Right atrium auricular region (tissue), 2 donors: ENCODE measurements at regions not wholly inside any gene's neighbourhood (a gene's known extent, or its start where the extent isn't known, plus 50 kb on each side); places are given as distances from the start of the nearest gene placed in this dataset.

Experiments
- DNase-seq: peaks from one replicate; pipeline ENCODE4 v3.0.0-alpha.2; 2019; ENCODE audit warnings: low spot score
- H3K27ac ChIP-seq, 2 donors: fragments of 200-600 bp; sonication (generic); 1 replicate in 1 of 2; 2 replicates in 1 of 2; pipeline ENCODE4 v1.5.1; 2016 to 2019
- H3K27me3 ChIP-seq, 2 donors: fragments of 200-600 bp; sonication (generic); one replicate each; pipeline versions ENCODE4 v1.5.1 to v1.6.0; 2017 to 2019
- H3K36me3 ChIP-seq: fragments of 200-600 bp; sonication (generic); one replicate; pipeline ENCODE4 v1.5.1; 2016
- H3K4me1 ChIP-seq, 2 donors: fragments of 200-600 bp; sonication (generic); one replicate each; pipeline versions ENCODE4 v1.5.1 to v1.6.0; 2017 to 2019
- H3K4me3 ChIP-seq, 2 donors: fragments of 200-600 bp; sonication (generic); 1 replicate in 1 of 2; 2 replicates in 1 of 2; pipeline ENCODE4 v1.5.1; 2017 to 2019; ENCODE audit warnings: mild to moderate bottlenecking in 1 of 2, moderate library complexity in 1 of 2
- H3K9me3 ChIP-seq, 2 donors: fragments of 200-600 bp; sonication (generic); one replicate each; pipeline ENCODE4 v1.5.1; 2019
- TF ChIP-seq, protein P1 (sequence below), 2 donors: fragments of 200-600 bp; sonication (generic); IDR thresholded peaks; one replicate each; pipeline ENCODE4 v1.5.1; 2019; ENCODE audit warnings: antibody characterized with exemption in 2 of 2

DNA sequence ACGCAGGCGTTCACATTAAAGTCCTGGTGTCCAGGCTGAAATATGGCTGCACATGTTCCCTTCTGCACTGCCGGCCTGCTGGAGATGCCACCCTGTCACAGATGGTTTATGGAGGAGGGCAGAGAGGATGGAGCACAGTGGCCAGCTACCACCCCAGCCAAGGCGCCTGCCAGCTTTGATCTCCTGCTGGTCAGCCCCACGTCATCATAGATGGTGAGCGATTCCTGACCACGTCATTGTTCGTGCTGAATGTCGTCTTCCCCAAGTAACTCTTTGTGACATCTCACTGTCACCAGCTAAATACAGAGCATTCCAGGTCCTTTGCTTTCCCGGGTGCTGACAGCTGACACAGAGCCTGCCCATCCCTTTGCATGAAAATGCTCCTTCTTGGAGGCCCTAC is 248.3 kb downstream of the TTC32 start:
- TF ChIP-seq, protein P1, sequence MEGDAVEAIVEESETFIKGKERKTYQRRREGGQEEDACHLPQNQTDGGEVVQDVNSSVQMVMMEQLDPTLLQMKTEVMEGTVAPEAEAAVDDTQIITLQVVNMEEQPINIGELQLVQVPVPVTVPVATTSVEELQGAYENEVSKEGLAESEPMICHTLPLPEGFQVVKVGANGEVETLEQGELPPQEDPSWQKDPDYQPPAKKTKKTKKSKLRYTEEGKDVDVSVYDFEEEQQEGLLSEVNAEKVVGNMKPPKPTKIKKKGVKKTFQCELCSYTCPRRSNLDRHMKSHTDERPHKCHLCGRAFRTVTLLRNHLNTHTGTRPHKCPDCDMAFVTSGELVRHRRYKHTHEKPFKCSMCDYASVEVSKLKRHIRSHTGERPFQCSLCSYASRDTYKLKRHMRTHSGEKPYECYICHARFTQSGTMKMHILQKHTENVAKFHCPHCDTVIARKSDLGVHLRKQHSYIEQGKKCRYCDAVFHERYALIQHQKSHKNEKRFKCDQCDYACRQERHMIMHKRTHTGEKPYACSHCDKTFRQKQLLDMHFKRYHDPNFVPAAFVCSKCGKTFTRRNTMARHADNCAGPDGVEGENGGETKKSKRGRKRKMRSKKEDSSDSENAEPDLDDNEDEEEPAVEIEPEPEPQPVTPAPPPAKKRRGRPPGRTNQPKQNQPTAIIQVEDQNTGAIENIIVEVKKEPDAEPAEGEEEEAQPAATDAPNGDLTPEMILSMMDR (IDR thresholded peaks at IDR 0.05): no peak
- Histone ChIP-seq H3K4me3 (no peak overlapping the region), H3K27ac (peak overlapping the region in 1 of 2 donors; percentile 69), H3K27me3 (no peaks in the 10 kb centered on the region), H3K9me3 (no peaks in the 10 kb centered on the region), H3K4me1 (peaks cover 0 to 27% of the 10 kb centered on the region in 2 donors), H3K36me3 (no peaks in the 10 kb centered on the region)
- DNase-seq: no peak

DNA sequence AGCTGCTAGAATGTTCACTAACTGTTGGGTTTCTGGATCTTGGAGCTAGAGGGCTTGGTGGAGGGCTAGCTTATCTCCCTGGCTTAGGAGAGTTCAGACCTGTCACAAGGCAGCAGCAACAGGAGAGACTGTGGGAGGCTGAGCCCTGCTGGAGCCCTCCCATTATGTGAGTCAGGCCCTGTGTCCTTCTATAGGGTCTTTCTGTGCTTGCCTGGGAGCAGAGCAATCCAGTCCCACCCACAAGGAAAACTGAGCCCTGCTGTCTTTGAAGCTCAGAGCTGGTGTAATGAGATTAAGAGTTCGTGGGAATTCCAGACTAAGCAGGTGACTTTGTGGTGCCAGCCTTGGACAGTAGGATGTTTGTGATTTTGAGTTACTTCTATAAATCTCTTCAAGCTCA is 249.0 kb downstream of the TTC32 start:
- Histone ChIP-seq H3K9me3 (no peaks in the 10 kb centered on the region), H3K4me3 (no peak overlapping the region), H3K4me1 (peaks cover 0 to 30% of the 10 kb centered on the region in 2 donors), H3K27ac (no peak overlapping the region), H3K27me3 (no peaks in the 10 kb centered on the region), H3K36me3 (no peaks in the 10 kb centered on the region)
- DNase-seq: no peak
- TF ChIP-seq, protein P1 (IDR thresholded peaks at IDR 0.05): no peak

DNA sequence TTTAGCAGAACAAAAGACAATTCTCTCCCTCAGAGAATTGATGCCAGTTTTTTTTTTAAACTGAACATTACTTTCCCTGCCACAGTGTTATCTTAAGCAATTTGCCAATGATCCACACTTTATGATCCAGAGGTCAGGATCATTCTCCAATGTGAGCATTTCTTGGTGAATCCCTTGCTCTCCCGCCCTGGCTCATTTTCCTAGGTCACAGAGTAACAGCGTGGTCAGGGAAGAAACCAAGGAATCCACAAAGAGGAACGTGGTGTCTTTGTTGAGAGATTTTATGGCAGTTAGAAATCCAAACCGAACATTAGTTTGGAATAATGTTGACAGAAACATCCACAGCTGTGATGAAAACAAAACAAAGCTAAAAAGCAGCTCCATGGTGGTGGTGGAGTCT is 250.3 kb downstream of the TTC32 start:
- TF ChIP-seq, protein P1 (IDR thresholded peaks at IDR 0.05): no peak
- Histone ChIP-seq H3K4me3 (no peak overlapping the region), H3K27ac (no peak overlapping the region), H3K27me3 (no peaks in the 10 kb centered on the region), H3K9me3 (no peaks in the 10 kb centered on the region), H3K4me1 (peaks cover 0 to 30% of the 10 kb centered on the region in 2 donors), H3K36me3 (no peaks in the 10 kb centered on the region)
- no peak for DNase-seq

DNA sequence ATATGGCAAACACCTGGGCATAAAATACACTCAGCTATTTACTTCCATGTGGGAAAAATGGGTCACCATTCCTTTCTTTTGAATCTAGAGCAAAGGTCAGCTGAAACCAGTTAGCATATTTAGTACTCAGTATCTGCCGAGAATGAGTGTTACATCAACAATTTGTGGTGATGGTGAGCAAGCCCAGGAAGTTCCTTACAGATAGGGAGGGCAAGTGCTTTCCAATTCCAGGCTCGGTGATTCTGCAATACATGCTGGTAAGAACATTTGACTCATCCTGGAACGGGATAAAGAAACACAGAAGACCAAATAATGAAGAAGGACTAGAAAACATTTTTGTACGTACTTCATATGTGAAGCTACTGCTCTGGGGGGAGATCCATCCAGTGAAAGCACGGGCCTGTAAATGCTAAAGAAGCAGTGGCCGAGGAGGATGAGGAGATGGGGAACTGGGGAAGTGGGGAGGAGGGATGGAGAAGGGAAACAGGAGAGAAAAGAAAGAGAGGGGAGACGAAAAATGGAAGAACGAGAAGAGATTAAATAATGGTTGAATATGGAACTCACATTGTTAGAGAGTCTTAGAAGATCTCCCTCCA is 251.9 kb downstream of the TTC32 start:
- H3K4me1 ChIP-seq: peaks cover 0 to 30% of the 10 kb centered on the region in 2 donors
- no peak overlapping the region for H3K4me3 ChIP-seq
- DNase-seq: peak; percentile 81
- TF ChIP-seq, protein P1 (IDR thresholded peaks at IDR 0.05): no peak
- no peaks in the 10 kb centered on the region for H3K36me3 ChIP-seq
- H3K9me3 ChIP-seq: no peaks in the 10 kb centered on the region
- H3K27me3 ChIP-seq: no peaks in the 10 kb centered on the region
- H3K27ac ChIP-seq: peak overlapping the region; percentile 41 to 83

DNA sequence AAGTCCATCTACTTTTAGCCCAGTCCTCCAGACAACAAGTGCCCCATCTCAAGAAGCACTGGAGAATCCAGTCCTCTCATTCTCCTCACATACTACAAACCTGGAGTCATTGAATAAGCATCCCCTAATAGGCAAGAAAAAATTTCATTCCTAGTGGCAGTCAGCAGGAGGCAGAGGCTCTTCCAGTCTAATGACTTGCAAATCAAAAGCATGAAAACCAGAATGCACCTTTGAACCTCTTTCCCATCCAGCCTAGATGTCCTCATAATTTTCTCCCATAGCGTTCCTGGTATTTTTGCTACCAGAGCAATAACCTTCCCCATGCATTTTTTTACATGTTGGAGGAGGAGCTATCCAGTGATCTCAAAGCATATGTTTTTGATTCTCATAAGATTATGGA is 252.6 kb downstream of the TTC32 start:
- DNase-seq: no peak
- Histone ChIP-seq H3K36me3 (no peaks in the 10 kb centered on the region), H3K27ac (peak overlapping the region in 1 of 2 donors; percentile 83), H3K27me3 (no peaks in the 10 kb centered on the region), H3K9me3 (no peaks in the 10 kb centered on the region), H3K4me1 (peaks cover 0 to 30% of the 10 kb centered on the region in 2 donors), H3K4me3 (no peak overlapping the region)
- TF ChIP-seq, protein P1 (IDR thresholded peaks at IDR 0.05): no peak

DNA sequence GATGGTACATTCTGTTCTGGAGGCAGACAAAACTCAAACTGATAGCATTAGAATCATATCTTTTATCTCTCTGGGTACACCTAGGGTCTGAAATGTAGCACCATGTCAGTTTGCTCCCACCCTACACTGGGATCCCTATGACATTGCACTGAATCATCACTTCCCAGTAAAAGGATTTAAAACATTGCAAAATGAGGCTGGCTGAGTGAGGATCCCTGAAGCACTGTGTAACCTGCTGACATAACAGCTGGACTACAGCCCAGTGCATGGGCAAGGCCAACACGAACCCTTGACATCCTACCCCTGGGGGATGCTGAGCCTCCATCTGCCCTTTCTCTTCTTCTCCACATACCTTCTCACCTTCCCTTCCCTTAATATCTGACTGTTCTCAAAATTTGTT is 253.2 kb downstream of the TTC32 start:
- Histone ChIP-seq H3K36me3 (no peaks in the 10 kb centered on the region), H3K27ac (peak overlapping the region in 1 of 2 donors; percentile 83), H3K4me1 (peaks cover 0 to 30% of the 10 kb centered on the region in 2 donors), H3K27me3 (no peaks in the 10 kb centered on the region), H3K4me3 (no peak overlapping the region), H3K9me3 (no peaks in the 10 kb centered on the region)
- no peak for DNase-seq
- TF ChIP-seq, protein P1 (IDR thresholded peaks at IDR 0.05): no peak
